Subcutaneous abdominal adipose tissue (tissue), 5 donors: ENCODE measurements at regions not wholly inside any gene's neighbourhood (a gene's known extent, or its start where the extent isn't known, plus 50 kb on each side); places are given as distances from the start of the nearest gene placed in this dataset.

Experiments used
- H3K27ac ChIP-seq: one replicate; pipeline ENCODE4 v1.7.0; 2013; ENCODE audit warnings: low read depth, mild to moderate bottlenecking, inconsistent platforms, low read length, moderate library complexity
- H3K27me3 ChIP-seq, 5 donors: one replicate each; pipeline ENCODE4 v1.7.0; 2013; ENCODE audit warnings: low read length in 5 of 5, inconsistent platforms in 1 of 5; ENCODE audit not compliant: control insufficient read depth in 5 of 5, insufficient read depth in 4 of 5
- H3K36me3 ChIP-seq, 5 donors: one replicate each; pipeline ENCODE4 v1.7.0; 2013; ENCODE audit warnings: low read length in 5 of 5; ENCODE audit not compliant: control insufficient read depth in 5 of 5, insufficient read depth in 5 of 5
- H3K4me1 ChIP-seq, 5 donors: one replicate each; pipeline ENCODE4 v1.7.0; 2013; ENCODE audit warnings: low read length in 5 of 5, mild to moderate bottlenecking in 3 of 5, moderate library complexity in 1 of 5; ENCODE audit not compliant: control insufficient read depth in 5 of 5, insufficient read depth in 5 of 5
- H3K4me3 ChIP-seq, 5 donors: one replicate each; pipeline ENCODE4 v1.7.0; 2013; ENCODE audit warnings: low read length in 5 of 5, low read depth in 1 of 5
- H3K9ac ChIP-seq, 5 donors: one replicate each; pipeline ENCODE4 v1.7.0; 2013; ENCODE audit warnings: low read length in 5 of 5, mild to moderate bottlenecking in 4 of 5, moderate library complexity in 3 of 5
- H3K9me3 ChIP-seq, 5 donors: one replicate each; pipeline ENCODE4 v1.7.0; 2013; ENCODE audit warnings: low read length in 5 of 5; ENCODE audit not compliant: control insufficient read depth in 5 of 5
- donor health status: healthy.
- donor health status: healthy.
- donor health status: healthy.
- donor health status: healthy.
- donor health status: healthy.

DNA sequence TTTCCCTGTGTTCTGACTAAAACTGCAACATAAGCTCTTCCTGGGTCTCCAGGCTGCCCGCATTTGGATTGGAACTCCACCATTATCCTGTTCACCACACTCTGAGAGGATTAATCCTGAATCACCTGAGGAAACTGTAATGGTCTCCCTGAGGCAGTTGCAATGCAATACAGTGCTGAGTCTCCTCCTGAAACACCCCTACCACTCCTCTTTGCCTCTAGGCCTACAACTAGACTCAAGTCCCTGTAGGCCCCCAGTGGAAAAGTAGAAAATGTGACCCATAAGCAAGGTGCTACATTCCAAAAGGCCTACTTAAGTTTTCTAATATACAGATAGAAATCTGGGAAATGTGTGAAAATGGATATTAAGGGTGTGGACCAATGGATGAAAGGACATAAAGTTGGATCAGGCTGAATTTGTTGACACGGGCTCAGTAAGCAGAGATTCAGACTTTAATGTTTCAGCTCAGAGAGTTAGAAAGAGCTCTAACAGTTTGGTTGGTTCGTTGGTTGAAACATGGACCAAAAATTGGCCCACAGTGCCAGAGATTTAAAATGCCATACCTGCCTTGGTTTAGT, 222.3 kb upstream of the ZC3H15 start:
- no peaks in the 10 kb centered on the region for H3K4me1 ChIP-seq
- H3K36me3 ChIP-seq = no peaks in the 10 kb centered on the region
- H3K27ac ChIP-seq = no peak overlapping the region
- peaks cover 0 to 4% (median 0%) of the 10 kb centered on the region in 5 donors for H3K9me3 ChIP-seq
- H3K4me3 ChIP-seq = no peak overlapping the region
- no peaks in the 10 kb centered on the region for H3K27me3 ChIP-seq
- H3K9ac ChIP-seq = no peak overlapping the region

DNA sequence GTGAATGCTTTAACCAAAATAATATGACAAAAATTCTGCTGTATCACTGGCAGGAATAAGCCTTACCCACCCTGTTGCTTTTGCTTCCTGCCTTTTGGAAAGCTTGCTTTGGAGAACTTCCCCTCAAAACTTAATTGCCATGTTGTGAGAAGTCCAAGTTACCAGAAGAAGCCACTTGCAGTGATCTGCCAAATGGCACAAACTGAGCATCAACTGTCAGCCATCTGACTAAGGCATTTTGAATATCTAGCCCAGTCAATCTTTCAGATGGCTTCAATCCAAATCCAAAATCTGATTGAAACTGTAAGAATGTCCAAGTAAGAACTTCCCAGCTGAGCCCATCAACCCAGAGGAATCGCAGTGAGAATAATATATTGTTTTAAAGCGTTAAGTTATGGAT, 216.5 kb upstream of the ZC3H15 start:
- Histone ChIP-seq H3K4me1 (no peaks in the 10 kb centered on the region), H3K9ac (no peak overlapping the region), H3K9me3 (peaks cover 2 to 10% (median 7%) of the 10 kb centered on the region in 5 donors), H3K27me3 (no peaks in the 10 kb centered on the region), H3K36me3 (no peaks in the 10 kb centered on the region), H3K4me3 (no peak overlapping the region), H3K27ac (no peak overlapping the region)

DNA sequence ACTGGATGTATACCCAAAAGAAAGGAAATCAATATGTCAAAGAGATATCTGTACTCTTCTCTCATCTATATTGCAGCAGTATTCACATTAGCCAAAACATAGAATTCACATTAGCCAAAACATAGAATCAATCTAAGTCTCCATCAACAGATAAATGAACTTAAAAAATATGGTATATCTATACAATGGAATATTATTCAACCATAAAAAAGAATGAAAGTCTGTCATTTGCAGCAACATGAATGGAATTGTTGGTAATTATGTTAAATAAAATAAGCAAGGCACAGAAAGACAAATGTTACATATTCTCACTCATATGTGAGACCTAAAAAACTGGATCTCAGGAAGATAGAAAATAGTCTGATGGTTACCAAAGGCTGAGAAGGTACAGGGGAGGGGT, 212.1 kb upstream of the ZC3H15 start:
- Histone ChIP-seq H3K27ac (no peak overlapping the region), H3K4me1 (no peaks in the 10 kb centered on the region), H3K36me3 (peaks cover 0 to 3% (median 0%) of the 10 kb centered on the region in 5 donors), H3K27me3 (no peaks in the 10 kb centered on the region), H3K9ac (no peak overlapping the region), H3K9me3 (peaks cover 2 to 8% (median 4%) of the 10 kb centered on the region in 5 donors), H3K4me3 (no peak overlapping the region)

DNA sequence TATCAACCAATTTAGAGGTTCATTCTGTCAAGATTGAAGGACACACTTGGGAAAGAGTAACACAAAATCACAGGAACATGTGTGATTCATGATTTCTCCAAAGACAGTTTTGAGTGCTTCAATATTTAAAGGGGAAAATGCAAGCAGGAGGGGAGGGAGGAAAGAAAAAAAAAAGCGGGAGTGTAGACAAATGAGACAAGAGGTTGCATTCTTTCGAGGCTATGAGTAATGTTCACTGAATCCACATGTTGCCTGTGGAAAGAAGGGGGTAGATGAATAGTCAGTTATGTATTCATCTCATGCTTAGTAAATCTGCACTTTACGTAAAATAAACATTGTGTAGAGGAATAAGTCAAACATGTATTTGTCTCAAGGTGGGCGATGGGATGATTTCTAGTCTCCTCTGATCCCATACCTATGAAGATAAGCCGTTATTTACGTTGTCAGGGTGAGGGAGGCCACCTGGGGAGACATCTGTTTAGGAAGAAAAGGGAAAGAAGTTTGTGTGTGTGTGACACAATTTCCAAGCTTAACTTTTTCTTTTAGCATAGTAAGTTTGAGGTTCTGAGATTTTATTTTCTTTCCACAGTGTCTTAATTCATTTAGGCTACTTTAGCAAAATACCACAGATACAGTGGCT, 211.0 kb upstream of the ZC3H15 start:
- H3K27me3 ChIP-seq = no peaks in the 10 kb centered on the region
- no peak overlapping the region for H3K27ac ChIP-seq
- H3K4me1 ChIP-seq = no peaks in the 10 kb centered on the region
- no peak overlapping the region for H3K9ac ChIP-seq
- H3K9me3 ChIP-seq = peaks cover 2 to 11% (median 4%) of the 10 kb centered on the region in 5 donors
- H3K36me3 ChIP-seq = peaks cover 0 to 3% (median 0%) of the 10 kb centered on the region in 5 donors
- H3K4me3 ChIP-seq = no peak overlapping the region

DNA sequence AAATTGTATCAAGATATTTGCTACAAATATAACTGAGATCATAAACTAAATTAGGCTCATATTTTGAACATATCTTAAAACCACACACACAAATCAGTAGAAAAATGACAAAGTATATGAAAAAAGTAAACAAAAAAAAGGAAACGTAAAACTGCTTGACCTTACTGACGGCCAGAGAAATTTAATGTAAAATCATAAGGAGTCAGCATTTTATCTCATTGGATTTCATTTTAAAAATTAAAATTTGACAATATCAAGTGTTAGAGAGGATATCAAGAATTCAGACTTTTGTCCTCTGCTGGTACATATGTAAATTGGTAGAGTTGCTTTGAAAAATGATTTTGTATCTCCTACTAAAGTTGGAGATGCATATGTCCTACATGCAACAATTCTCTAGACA, 209.2 kb upstream of the ZC3H15 start:
- Histone ChIP-seq H3K4me1 (no peaks in the 10 kb centered on the region), H3K27ac (no peak overlapping the region), H3K27me3 (no peaks in the 10 kb centered on the region), H3K4me3 (no peak overlapping the region), H3K9me3 (peaks cover 2 to 11% (median 4%) of the 10 kb centered on the region in 5 donors), H3K36me3 (peaks cover 0 to 3% (median 0%) of the 10 kb centered on the region in 5 donors), H3K9ac (no peak overlapping the region)

DNA sequence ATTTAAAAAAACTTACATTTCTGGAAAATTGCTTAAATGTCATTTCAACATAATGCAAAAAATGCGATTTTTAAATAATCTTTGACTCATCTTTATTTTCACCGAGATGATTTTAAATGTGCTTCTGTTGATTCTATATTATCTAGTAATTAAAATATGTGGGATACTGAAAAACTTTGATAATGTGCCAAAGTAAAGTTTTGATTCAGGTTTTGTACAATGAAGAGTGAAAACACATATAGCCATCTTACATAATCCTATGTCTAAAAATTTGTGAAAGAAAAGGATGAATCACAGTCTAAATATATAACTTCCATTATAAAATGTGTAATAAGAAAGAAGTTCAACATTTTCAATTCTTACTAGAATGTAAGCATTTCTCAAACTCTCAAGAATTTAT, 204.3 kb upstream of the ZC3H15 start:
- no peaks in the 10 kb centered on the region for H3K27me3 ChIP-seq
- H3K36me3 ChIP-seq = no peaks in the 10 kb centered on the region
- H3K9me3 ChIP-seq = peaks cover 0 to 3% (median 0%) of the 10 kb centered on the region in 5 donors
- H3K4me1 ChIP-seq = no peaks in the 10 kb centered on the region
- no peak overlapping the region for H3K27ac ChIP-seq
- H3K4me3 ChIP-seq = no peak overlapping the region
- H3K9ac ChIP-seq = no peak overlapping the region

DNA sequence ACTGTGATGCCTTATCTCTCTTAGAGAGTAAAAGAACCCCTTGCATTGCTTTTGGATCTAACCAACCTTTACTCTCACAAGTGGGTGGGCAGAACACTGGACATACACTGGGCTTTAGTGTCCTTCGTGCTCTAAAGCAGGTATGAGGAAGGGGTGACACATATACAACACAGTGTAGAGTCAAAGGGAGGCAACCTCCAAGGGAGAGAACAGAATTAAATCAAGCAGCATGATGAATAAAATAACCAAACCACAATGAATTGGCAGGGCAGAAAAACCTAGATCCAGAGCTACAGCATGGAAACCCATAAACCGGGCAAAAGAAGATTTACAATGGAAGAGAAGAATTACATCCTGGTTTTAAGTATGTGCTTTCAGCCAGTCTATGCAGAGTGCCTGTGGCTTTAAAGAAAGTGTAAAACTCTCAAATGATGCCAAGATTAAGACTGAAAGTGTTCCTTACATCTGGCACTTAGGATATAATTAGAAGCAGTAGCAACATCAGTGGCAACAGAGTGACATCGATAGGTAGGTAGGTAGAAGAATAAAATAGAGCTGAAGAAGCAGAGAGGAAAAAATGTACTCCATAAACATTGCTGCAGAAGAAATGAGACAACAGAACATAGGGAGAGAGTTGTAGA, 191.7 kb upstream of the ZC3H15 start:
- Histone ChIP-seq H3K4me3 (no peak overlapping the region), H3K9me3 (no peaks in the 10 kb centered on the region), H3K4me1 (no peaks in the 10 kb centered on the region), H3K27ac (no peak overlapping the region), H3K9ac (no peak overlapping the region), H3K27me3 (no peaks in the 10 kb centered on the region), H3K36me3 (no peaks in the 10 kb centered on the region)

DNA sequence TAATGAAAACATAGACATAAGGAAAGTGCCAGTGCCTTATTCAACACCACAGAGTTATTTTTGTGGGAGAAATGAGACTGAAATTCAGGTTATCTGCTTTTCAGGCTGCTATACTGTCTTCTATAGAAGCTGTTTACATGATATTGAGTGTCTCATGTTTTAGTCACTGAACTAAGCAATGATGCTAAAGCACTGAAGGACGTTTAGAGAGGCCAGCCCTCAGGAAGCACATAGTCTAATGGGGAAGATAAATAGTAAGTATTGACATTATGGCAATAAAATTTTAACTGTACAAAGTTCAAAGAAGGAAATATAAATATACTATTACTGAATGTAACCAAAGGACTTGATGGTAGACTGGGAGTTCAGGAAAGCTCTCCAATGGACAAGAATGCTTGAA, 186.4 kb upstream of the ZC3H15 start:
- H3K9me3 ChIP-seq = no peaks in the 10 kb centered on the region
- no peaks in the 10 kb centered on the region for H3K36me3 ChIP-seq
- H3K9ac ChIP-seq = no peak overlapping the region
- H3K27ac ChIP-seq = no peak overlapping the region
- no peak overlapping the region for H3K4me3 ChIP-seq
- H3K27me3 ChIP-seq = no peaks in the 10 kb centered on the region
- H3K4me1 ChIP-seq = no peaks in the 10 kb centered on the region

DNA sequence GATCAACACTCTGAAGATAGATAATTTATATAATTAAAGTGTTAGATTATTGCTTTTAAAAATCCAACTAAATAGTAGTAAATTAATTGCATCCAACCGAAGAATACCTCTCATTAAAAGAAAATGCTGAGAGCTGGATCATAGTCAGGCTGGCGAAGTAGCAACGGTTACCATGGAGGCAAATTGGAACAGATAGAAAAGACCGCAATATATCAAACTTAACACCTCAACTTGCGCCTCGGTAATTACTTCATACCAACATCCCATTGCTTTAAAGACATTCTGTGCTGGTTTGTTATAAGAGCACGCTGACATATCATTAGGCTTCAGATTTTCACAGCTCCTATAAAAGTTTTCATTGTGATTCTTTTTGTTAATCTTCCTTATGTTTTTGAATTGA, 183.8 kb upstream of the ZC3H15 start:
- Histone ChIP-seq H3K9me3 (no peaks in the 10 kb centered on the region), H3K9ac (no peak overlapping the region), H3K4me3 (no peak overlapping the region), H3K27ac (no peak overlapping the region), H3K27me3 (no peaks in the 10 kb centered on the region), H3K4me1 (no peaks in the 10 kb centered on the region), H3K36me3 (no peaks in the 10 kb centered on the region)

DNA sequence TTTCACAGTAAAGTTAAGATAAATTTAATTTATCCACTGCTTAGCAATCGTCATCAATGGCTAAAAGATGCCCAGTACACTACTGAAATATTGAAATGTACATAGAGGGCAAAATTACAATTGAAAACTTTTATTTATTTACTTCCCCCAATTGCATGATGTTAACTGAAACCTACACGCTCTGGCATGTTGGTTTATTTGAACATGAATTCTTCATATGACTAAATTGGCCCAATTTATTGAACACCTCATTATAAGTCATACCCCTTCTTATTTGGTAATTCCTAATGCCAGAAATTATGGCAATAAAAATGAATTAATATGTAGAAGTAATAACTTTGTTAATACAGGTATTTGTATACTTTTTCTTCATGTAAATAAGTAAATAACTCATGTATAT, 183.0 kb upstream of the ZC3H15 start:
- no peaks in the 10 kb centered on the region for H3K9me3 ChIP-seq
- no peaks in the 10 kb centered on the region for H3K27me3 ChIP-seq
- H3K27ac ChIP-seq = no peak overlapping the region
- no peak overlapping the region for H3K9ac ChIP-seq
- H3K4me3 ChIP-seq = no peak overlapping the region
- no peaks in the 10 kb centered on the region for H3K4me1 ChIP-seq
- no peaks in the 10 kb centered on the region for H3K36me3 ChIP-seq
